Neural cell (in vitro differentiated cells): ENCODE measurements at regions not wholly inside any gene's neighbourhood (a gene's known extent, or its start where the extent isn't known, plus 50 kb on each side); places are given as distances from the start of the nearest gene placed in this dataset.

Source experiments
- H2AFZ ChIP-seq: fragments of 200-600, 300-800 bp; sonication (generic), shearing (Covaris generic); 2 replicates; pipeline ENCODE4 v1.6.0; 2014; ENCODE audit warnings: low read depth, mild to moderate bottlenecking, antibody characterized with exemption, low read length, moderate library complexity
- H3F3A ChIP-seq: fragments of 200-600 bp; shearing (Covaris generic); 2 replicates; pipeline ENCODE4 v1.6.1; 2016; ENCODE audit warnings: mild to moderate bottlenecking, moderate library complexity, mixed read lengths, antibody characterized with exemption, low read length; ENCODE audit not compliant: insufficient read depth, poor library complexity, severe bottlenecking
- H3K27ac ChIP-seq: fragments of 200-600, 300-800 bp; sonication (generic), shearing (Covaris generic); 2 replicates; pipeline ENCODE4 v1.5.1; 2014; ENCODE audit warnings: mild to moderate bottlenecking, low read length, moderate library complexity
- H3K27me3 ChIP-seq: fragments of 300-800, 200-600 bp; sonication (generic), shearing (Covaris generic); 2 replicates; pipeline ENCODE4 v1.6.0; 2014; ENCODE audit warnings: mild to moderate bottlenecking, low read depth, low read length, moderate library complexity; ENCODE audit not compliant: insufficient read depth
- H3K36me3 ChIP-seq: fragments of 300-800, 200-600 bp; sonication (generic), shearing (Covaris generic); 2 replicates; pipeline ENCODE4 v1.5.1; 2014; ENCODE audit warnings: mild to moderate bottlenecking, antibody characterized with exemption, low read length, moderate library complexity; ENCODE audit not compliant: insufficient read depth
- H3K4me2 ChIP-seq: fragments of 300-800, 200-600 bp; sonication (generic), shearing (Covaris generic); 2 replicates; pipeline ENCODE4 v1.6.0; 2014; ENCODE audit warnings: mild to moderate bottlenecking, low read length
- H3K4me3 ChIP-seq: fragments of 300-800, 200-600 bp; sonication (generic), shearing (Covaris generic); 2 replicates; pipeline ENCODE4 v1.5.1; 2014; ENCODE audit warnings: mild to moderate bottlenecking, low read length, moderate library complexity
- H3K79me2 ChIP-seq: fragments of 200-600 bp; shearing (Covaris generic); replicated peaks from 2 replicates; pipeline ENCODE4 v1.6.0; 2014; ENCODE audit warnings: mild to moderate bottlenecking, low read length, moderate library complexity; ENCODE audit not compliant: insufficient read depth
- H3K9ac ChIP-seq: fragments of 300-800, 200-600 bp; sonication (generic), shearing (Covaris generic); 2 replicates; pipeline ENCODE4 v1.6.1; 2016; ENCODE audit warnings: mild to moderate bottlenecking, low read length, mixed read lengths
- H3K9me2 ChIP-seq: fragments of 200-600 bp; shearing (Covaris generic); 2 replicates; pipeline ENCODE4 v1.6.1; 2016; ENCODE audit warnings: mild to moderate bottlenecking, low read length, mixed read lengths; ENCODE audit not compliant: insufficient read depth
- H3K9me3 ChIP-seq: fragments of 200-600, 300-800 bp; sonication (generic), shearing (Covaris generic); 2 replicates; pipeline ENCODE4 v1.6.1; 2016; ENCODE audit warnings: mild to moderate bottlenecking, mixed run types, low read length, moderate library complexity, mixed read lengths
- H4K20me1 ChIP-seq: fragments of 200-600 bp; shearing (Covaris generic); 2 replicates; pipeline ENCODE4 v1.6.1; 2016; ENCODE audit warnings: mild to moderate bottlenecking, mixed run types; ENCODE audit not compliant: insufficient read depth
- EP300 ChIP-seq: fragments of 450-650 bp; conservative IDR thresholded peaks from 2 replicates; pipeline ENCODE4 v1.6.1; 2014; ENCODE audit warnings: antibody characterized with exemption, mild to moderate bottlenecking, moderate library complexity; ENCODE audit not compliant: poor library complexity, severe bottlenecking
- EZH2 ChIP-seq: fragments of 200-600, 300-800 bp; shearing (Covaris generic), sonication (generic); IDR thresholded peaks from 2 replicates; pipeline ENCODE4 v1.6.1; 2014; ENCODE audit warnings: antibody characterized with exemption, low read length, borderline replicate concordance, mild to moderate bottlenecking; ENCODE audit not compliant: insufficient read depth, poor library complexity, severe bottlenecking
- MXI1 ChIP-seq: fragments of 450-650 bp; conservative IDR thresholded peaks from 2 replicates; pipeline ENCODE4 v1.6.1; 2014; ENCODE audit warnings: antibody characterized with exemption, mild to moderate bottlenecking; ENCODE audit not compliant: poor library complexity, severe bottlenecking
- POLR2AphosphoS5 ChIP-seq: IDR thresholded peaks from 2 replicates; pipeline ENCODE4 v1.6.1; 2012
- RAD21 ChIP-seq: fragments of 450-650 bp; conservative IDR thresholded peaks from 2 replicates; pipeline ENCODE4 v1.6.1; 2014; ENCODE audit warnings: antibody characterized with exemption, mild to moderate bottlenecking, moderate library complexity
- SMC3 ChIP-seq: fragments of 450-650 bp; conservative IDR thresholded peaks from 2 replicates; pipeline ENCODE4 v1.6.1; 2014; ENCODE audit warnings: antibody characterized with exemption, mild to moderate bottlenecking, moderate library complexity; ENCODE audit not compliant: poor library complexity
- TAF1 ChIP-seq: IDR thresholded peaks from 2 replicates; pipeline ENCODE4 v1.6.1; 2012; ENCODE audit warnings: low read depth
- TF ChIP-seq, protein P1 (sequence below): IDR thresholded peaks from 2 replicates; pipeline ENCODE4 v1.6.1; 2012; ENCODE audit warnings: borderline replicate concordance
- TF ChIP-seq, protein P2 (sequence below): fragments of 450-650 bp; IDR thresholded peaks from 2 replicates; pipeline ENCODE4 v1.5.1; 2014; ENCODE audit warnings: antibody characterized with exemption, mild to moderate bottlenecking, moderate library complexity; ENCODE audit not compliant: poor library complexity, severe bottlenecking

DNA sequence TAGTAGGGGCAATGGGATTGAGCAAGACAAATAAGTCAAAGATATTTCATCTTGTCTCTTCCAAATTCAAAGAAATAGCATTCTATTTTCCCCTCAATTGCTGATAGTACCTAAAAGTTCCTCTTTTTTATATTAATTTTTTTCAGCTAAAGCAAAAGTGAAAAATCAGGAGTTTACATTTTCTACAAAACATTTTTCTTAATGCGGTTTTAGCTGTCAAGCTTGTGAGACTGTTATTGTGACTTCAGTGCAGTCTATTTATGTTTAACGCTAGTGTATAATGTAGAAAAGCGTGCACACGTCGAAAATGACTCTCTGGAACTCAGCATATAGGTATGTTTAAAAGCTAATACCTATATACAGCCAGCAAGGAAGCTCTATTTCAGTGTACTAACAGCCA is 119.8 kb downstream of the BTBD3 start:
- Histone ChIP-seq H3K9me2 (no peaks in the 10 kb centered on the region), H3K9me3 (no peaks in the 10 kb centered on the region), H3K36me3 (no peaks in the 10 kb centered on the region), H3F3A (no peaks in the 10 kb centered on the region), H3K4me2 (no peak overlapping the region), H3K4me3 (no peak overlapping the region), H3K27ac (no peak overlapping the region), H3K27me3 (no peaks in the 10 kb centered on the region), H4K20me1 (no peaks in the 10 kb centered on the region), H3K9ac (no peak overlapping the region), H3K79me2 (no peaks in the 10 kb centered on the region), H2AFZ (no peak overlapping the region)
- TF ChIP-seq POLR2AphosphoS5 (peak; percentile 21), EP300 (no peak)

DNA sequence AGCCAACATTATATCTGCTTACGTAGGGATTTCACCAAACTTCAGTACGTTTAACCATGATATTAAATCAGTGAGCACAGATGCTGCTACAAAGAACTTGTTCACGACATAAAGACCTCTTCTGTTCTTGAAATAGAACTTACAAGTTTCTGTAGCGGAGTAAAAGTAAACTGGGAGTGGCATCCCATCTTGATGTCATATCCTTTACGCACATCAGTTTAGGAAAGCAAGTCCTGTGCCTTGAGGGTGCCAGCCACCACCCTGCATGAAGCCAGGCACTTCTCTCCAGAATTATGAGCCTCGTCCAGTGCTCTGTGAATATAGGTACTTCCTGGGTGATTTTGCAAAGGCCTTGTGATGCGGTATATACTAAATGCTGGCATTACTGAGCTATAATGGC is 122.6 kb downstream of the BTBD3 start:
- H3K9ac ChIP-seq, result no peak overlapping the region
- H3K36me3 ChIP-seq, result no peaks in the 10 kb centered on the region
- no peak overlapping the region for H3K27ac ChIP-seq
- no peak overlapping the region for H2AFZ ChIP-seq
- TF ChIP-seq POLR2AphosphoS5 (no peak), EP300 (no peak), EZH2 (no peak), SMC3 (no peak), MXI1 (no peak), RAD21 (no peak), TAF1 (no peak)
- TF ChIP-seq, protein P1, sequence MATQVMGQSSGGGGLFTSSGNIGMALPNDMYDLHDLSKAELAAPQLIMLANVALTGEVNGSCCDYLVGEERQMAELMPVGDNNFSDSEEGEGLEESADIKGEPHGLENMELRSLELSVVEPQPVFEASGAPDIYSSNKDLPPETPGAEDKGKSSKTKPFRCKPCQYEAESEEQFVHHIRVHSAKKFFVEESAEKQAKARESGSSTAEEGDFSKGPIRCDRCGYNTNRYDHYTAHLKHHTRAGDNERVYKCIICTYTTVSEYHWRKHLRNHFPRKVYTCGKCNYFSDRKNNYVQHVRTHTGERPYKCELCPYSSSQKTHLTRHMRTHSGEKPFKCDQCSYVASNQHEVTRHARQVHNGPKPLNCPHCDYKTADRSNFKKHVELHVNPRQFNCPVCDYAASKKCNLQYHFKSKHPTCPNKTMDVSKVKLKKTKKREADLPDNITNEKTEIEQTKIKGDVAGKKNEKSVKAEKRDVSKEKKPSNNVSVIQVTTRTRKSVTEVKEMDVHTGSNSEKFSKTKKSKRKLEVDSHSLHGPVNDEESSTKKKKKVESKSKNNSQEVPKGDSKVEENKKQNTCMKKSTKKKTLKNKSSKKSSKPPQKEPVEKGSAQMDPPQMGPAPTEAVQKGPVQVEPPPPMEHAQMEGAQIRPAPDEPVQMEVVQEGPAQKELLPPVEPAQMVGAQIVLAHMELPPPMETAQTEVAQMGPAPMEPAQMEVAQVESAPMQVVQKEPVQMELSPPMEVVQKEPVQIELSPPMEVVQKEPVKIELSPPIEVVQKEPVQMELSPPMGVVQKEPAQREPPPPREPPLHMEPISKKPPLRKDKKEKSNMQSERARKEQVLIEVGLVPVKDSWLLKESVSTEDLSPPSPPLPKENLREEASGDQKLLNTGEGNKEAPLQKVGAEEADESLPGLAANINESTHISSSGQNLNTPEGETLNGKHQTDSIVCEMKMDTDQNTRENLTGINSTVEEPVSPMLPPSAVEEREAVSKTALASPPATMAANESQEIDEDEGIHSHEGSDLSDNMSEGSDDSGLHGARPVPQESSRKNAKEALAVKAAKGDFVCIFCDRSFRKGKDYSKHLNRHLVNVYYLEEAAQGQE, result no peak
- TF ChIP-seq, protein P2, sequence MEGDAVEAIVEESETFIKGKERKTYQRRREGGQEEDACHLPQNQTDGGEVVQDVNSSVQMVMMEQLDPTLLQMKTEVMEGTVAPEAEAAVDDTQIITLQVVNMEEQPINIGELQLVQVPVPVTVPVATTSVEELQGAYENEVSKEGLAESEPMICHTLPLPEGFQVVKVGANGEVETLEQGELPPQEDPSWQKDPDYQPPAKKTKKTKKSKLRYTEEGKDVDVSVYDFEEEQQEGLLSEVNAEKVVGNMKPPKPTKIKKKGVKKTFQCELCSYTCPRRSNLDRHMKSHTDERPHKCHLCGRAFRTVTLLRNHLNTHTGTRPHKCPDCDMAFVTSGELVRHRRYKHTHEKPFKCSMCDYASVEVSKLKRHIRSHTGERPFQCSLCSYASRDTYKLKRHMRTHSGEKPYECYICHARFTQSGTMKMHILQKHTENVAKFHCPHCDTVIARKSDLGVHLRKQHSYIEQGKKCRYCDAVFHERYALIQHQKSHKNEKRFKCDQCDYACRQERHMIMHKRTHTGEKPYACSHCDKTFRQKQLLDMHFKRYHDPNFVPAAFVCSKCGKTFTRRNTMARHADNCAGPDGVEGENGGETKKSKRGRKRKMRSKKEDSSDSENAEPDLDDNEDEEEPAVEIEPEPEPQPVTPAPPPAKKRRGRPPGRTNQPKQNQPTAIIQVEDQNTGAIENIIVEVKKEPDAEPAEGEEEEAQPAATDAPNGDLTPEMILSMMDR, result no peak
- no peaks in the 10 kb centered on the region for H3K9me2 ChIP-seq
- H4K20me1 ChIP-seq, result no peaks in the 10 kb centered on the region
- H3K27me3 ChIP-seq, result no peaks in the 10 kb centered on the region
- no peak overlapping the region for H3K4me2 ChIP-seq
- no peak overlapping the region for H3K4me3 ChIP-seq
- H3F3A ChIP-seq, result no peaks in the 10 kb centered on the region
- no peaks in the 10 kb centered on the region for H3K79me2 ChIP-seq
- no peaks in the 10 kb centered on the region for H3K9me3 ChIP-seq

DNA sequence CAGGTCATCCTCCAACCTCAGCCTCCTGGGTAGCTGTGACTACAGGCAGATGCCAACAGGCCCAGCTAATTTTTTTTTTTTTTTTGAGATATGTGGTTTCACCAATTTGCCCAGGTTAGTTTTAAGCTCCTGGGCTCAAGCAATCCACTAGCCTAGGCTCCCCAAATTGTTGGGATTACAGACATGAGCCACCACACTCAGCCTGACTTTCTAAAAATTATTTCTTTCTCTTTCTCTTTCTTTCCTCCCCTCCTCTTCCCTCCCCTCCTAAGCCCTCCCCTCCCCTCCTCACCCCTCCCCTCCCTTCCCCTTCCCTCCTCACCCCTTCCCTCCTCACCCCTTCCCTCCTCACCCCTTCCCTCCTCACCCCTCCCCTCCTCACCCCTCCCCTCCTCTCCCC is 127.3 kb downstream of the BTBD3 start:
- H4K20me1 ChIP-seq, result no peaks in the 10 kb centered on the region
- H2AFZ ChIP-seq, result no peak overlapping the region
- no peak overlapping the region for H3K27ac ChIP-seq
- H3K4me3 ChIP-seq, result no peak overlapping the region
- no peaks in the 10 kb centered on the region for H3K27me3 ChIP-seq
- TF ChIP-seq TAF1, result no peak
- TF ChIP-seq MXI1, result no peak
- no peak for TF ChIP-seq EZH2
- no peak for TF ChIP-seq EP300
- TF ChIP-seq, protein P2, result no peak
- no peak for TF ChIP-seq RAD21
- no peak for TF ChIP-seq SMC3
- TF ChIP-seq, protein P1, result no peak
- no peak for TF ChIP-seq POLR2AphosphoS5
- H3K4me2 ChIP-seq, result no peak overlapping the region
- no peaks in the 10 kb centered on the region for H3K79me2 ChIP-seq
- no peaks in the 10 kb centered on the region for H3K9me2 ChIP-seq
- H3K9me3 ChIP-seq, result no peaks in the 10 kb centered on the region
- H3F3A ChIP-seq, result no peaks in the 10 kb centered on the region
- no peaks in the 10 kb centered on the region for H3K36me3 ChIP-seq
- H3K9ac ChIP-seq, result no peak overlapping the region
